Coronary artery (tissue), 2 donors: ENCODE measurements at regions not wholly inside any gene's neighbourhood (a gene's known extent, or its start where the extent isn't known, plus 50 kb on each side); places are given as distances from the start of the nearest gene placed in this dataset.

ENCODE experiments used
- DNase-seq: peaks from one replicate; pipeline ENCODE4 v3.0.0-alpha.2; 2017; ENCODE audit warnings: low spot score
- H3K27ac ChIP-seq, 2 donors: fragments of 200-600 bp; sonication (generic); one replicate each; pipeline ENCODE4 v1.5.1; 2016 to 2019
- H3K4me3 ChIP-seq: fragments of 200-600 bp; sonication (generic); 2 replicates; pipeline ENCODE4 v1.5.1; 2016; ENCODE audit warnings: mild to moderate bottlenecking, moderate library complexity
- CTCF ChIP-seq: fragments of 200-600 bp; sonication (generic); IDR thresholded peaks from one replicate; pipeline ENCODE4 v1.5.1; 2019; ENCODE audit warnings: antibody characterized with exemption

GRCh38 chr7:42289473-42289872, 52.5 kb upstream of the GLI3 start:
- no peak for DNase-seq
- Histone ChIP-seq H3K4me3 (no peak overlapping the region), H3K27ac (no peak overlapping the region)
- TF ChIP-seq CTCF: no peak
